HG03521 (cell line): ENCODE measurements at regions not wholly inside any gene's neighbourhood (a gene's known extent, or its start where the extent isn't known, plus 50 kb on each side); places are given as distances from the start of the nearest gene placed in this dataset.

ENCODE experiments used
- ATAC-seq: cut with Tn5 transposase; IDR thresholded peaks from one replicate; pipeline ENCODE4 v1.9.1; 2021; ENCODE audit warnings: mild to moderate bottlenecking, moderate library complexity; ENCODE audit not compliant: unreplicated experiment

GRCh38 chr21:27085387-27085786 lies 118.5 kb upstream of the ADAMTS5 start:
- ATAC-seq, result no peak

- ATAC-seq, result no peak
Measured at GRCh38 chr21:27083144-27083543, 116.3 kb upstream of the ADAMTS5 start.

DNA sequence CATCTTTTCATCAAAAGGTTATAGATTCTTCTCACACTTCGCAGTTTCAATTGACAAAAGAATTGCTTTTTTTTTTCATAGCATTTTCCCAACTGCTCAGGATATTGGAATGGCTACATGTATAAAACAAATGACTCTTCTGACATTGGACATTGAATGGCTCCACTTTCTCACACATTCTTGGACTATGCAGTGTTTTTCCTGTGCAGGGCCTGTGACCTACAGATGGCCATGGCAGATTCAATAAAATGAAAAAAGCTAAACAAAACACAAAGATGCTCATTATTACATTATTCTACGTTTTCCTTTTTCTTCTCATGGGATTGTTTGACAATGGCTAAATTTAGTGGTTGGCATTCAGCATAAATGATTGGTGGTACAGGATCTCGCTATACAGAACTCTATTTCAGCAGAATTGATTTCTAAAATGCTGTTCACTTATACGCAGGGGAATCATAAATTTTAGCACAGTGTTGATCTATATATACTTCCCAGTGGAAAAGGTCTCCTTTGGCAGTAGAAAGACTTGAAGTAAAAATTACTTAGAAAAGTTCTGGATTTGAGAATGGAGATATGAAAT lies 115.6 kb upstream of the ADAMTS5 start:
- no peak for ATAC-seq

- ATAC-seq, result no peak
Measured at GRCh38 chr21:27079636-27080240, 112.8 kb upstream of the ADAMTS5 start.

DNA sequence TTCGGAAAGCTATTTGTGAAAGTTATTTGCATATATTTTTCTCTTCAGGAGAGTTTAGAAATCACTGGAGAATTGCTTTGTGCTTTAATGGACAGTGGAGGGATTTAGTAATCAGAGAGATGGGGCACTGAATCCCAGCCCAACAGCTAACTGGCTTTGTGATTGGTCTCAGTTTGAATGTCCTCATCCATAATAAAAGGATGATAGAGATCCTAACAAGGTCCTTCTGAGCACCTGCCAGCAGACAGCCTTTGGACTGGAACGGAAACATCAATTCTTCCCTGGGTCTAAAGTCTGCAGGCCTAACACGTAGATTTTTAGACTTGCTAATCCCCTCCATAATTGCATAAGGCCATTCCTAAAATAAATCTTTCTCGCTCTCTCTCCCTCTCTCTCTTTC lies 112.0 kb upstream of the ADAMTS5 start:
- no peak for ATAC-seq

- ATAC-seq, result no peak
Measured at GRCh38 chr21:27077501-27077900, 110.6 kb upstream of the ADAMTS5 start.

- ATAC-seq, result no peak
Measured at GRCh38 chr21:27076025-27076424, 109.1 kb upstream of the ADAMTS5 start.

DNA sequence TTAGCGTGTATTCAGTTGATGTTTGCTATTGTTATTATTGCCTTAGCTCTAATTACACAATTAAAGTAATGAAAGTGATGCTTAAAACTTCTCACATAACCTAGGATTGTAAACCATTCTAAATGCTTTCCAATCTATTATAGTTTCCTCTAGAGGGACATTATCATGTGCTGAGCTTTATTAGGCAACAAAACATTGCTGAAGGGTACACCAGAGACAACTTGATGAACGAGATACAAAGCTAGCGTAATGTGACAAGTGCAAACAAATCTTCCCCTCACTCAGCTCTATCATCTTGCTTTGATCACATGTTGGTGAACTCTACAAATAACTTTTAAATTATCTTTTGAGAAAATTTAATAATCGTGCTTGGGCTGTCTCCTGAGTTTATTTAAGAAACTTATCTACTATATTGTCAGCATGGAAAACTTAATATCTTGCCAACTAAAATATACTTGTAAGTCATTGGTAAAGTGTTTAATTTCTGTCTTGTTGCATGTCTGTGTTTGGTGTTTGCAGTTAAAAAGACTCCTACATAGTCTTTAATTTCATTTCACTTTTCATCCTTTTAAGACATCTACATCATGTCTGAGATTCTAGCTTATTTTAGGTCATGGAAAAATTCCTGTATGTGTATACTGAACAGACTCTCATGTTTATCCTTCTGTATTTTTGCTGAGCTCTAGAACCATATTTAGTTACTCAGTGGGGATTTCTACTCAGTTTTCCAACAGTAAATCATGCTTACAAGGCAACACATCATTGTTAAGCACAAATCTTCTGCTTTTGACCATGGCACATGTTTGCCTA lies 104.2 kb upstream of the ADAMTS5 start:
- ATAC-seq, result no peak

- no peak for ATAC-seq
Measured at GRCh38 chr21:27068811-27069210, 101.9 kb upstream of the ADAMTS5 start.

DNA sequence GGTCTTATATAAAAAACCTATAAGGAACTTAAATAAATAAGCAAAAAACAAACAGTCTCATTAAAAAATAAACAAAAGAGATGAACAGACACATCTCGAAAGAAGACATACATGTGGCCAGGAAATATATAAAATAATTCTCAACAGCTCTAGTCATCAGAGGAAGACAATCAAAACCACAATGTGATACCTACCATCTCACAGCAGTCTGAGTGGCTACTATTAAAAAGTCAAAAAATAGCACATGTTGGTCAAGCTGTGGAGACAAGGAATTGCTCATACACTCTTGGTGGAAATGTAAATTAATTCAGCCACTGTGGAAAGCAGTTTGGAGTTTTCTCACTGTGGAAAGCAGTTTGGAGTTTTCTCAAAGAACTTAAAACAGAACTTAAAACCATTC lies 100.3 kb upstream of the ADAMTS5 start:
- ATAC-seq, result no peak

DNA sequence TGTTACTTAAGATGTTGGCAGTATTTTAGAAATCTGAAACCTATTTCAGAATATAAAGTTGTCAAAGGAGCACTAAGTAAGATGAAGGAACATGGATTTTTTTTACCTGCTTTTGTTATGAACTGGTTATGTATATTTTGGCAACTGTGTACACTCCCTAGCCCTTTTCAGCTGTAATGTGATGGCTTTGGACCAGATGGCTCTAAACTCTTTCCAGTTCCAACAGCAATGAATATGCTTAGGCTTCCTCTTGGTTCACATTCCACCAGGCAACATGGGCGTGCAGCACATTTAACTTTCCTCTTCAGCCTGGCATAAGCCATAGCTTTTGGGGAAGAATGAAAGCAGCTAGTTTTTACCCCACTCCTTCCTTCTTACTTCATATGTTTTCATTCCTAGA lies 95.6 kb upstream of the ADAMTS5 start:
- no peak for ATAC-seq

GRCh38 chr21:27061770-27062169 lies 94.9 kb upstream of the ADAMTS5 start:
- no peak for ATAC-seq

- no peak for ATAC-seq
Measured at GRCh38 chr21:27060190-27060589, 93.3 kb upstream of the ADAMTS5 start.

DNA sequence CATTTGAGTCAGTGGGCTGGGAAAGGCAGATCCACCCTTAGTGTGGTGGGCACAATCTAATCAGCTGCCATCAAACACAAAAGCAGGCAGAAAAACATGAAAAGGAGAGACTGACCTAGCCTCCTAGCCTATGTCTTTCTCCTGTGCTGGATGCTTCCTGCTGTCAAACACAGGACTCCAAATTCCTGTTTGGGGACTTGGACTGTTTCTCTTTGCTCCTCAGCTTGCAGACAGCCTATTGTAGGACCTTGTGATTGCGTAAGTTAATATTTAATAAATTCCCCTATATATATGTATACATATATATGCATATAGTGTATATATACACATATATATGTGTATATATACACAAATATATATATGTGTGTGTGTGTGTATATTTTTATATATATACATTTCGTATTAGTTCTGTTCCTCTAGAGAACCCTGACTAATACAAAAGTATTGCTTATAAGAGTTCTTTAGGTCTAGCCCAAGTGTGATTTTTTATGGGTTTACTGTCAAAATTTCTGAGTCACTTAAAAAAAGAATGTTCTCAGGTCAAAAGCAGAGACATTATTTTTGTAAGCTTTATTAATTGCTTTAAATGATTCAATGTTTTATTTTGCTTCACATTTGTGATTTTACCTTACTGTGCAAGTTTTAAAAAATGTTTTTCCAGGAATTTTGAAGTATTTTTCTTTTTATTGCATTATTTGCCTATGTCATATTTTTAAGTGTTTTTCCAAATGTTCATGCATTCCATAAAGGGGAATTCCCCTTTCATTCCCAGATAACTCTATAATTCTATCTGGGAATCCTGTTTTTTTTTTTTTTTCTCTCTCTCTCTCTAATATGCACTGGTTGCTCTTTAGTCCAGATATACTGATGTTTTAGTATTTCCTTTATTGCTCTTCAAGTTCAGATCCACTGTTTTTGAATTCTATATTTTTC lies 92.1 kb upstream of the ADAMTS5 start:
- ATAC-seq, result no peak

DNA sequence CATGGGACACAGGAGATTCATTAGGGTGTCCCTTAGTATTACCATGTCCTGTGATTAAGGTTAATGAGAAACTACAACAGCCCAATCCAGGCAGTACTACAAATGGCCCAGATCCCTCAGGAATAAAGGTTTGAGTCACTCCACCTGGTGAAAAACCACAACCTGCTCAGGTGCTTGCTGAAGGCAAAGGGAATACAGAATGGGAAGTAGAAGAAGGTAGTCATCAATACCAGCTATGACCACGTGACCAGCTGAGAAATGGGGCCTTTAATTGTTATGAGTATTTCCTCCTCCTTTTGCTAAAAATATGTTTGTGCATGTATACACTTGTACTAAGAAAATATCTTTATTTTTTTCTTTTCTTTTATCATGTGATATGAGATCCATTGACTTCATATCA lies 91.1 kb upstream of the ADAMTS5 start:
- ATAC-seq, result no peak

- ATAC-seq, result no peak
Measured at GRCh38 chr21:27047658-27048314, 80.9 kb upstream of the ADAMTS5 start.

DNA sequence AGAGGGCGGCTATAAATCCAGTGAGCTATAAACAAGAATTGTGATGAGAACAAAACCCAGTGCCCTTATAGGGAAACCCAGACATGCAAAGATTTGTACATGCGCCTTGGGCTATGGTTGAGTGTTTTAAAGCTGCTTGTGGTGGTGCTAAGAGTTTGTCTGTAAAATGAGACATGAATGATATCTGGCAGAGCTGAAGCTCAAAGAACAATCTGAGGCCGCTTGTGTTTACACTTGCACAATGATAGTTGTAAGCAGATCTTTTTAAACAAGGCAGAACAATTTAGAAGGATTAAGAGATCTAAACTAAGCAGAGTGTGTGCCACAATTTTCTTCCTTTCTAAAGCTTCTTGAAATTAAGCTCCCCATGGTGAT lies 80.4 kb upstream of the ADAMTS5 start:
- no peak for ATAC-seq

GRCh38 chr21:27045281-27045985 lies 78.5 kb upstream of the ADAMTS5 start:
- ATAC-seq, result no peak

DNA sequence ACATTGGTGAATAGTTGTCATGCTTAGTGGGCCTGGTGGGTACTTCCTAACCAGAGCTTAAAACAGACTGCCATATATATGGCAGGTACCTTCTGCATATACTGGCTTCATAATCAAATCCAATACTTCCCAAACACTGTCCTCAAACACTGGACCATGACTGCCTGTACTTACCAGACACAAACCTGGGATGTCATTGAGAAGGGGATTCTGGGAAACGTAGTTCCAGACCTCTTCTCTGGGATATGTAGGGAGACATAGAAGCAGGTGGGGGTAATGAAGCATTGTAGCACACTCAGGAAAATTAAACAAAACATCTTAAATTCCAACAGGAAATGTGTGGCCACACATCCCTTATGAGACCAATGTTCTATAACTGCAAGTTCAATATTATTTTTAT lies 76.5 kb upstream of the ADAMTS5 start:
- ATAC-seq, result no peak
